Breast epithelium (tissue), 3 donors: ENCODE measurements at regions not wholly inside any gene's neighbourhood (a gene's known extent, or its start where the extent isn't known, plus 50 kb on each side); places are given as distances from the start of the nearest gene placed in this dataset.

ENCODE experiments used
- CTCF ChIP-seq, 3 donors: fragments of 450-650 bp; IDR thresholded peaks; one replicate each; pipeline ENCODE4 v1.5.1; 2016 to 2017; ENCODE audit warnings: antibody characterized with exemption in 3 of 3, mild to moderate bottlenecking in 3 of 3, moderate library complexity in 3 of 3
- POLR2A ChIP-seq: fragments of 450-650 bp; IDR thresholded peaks from one replicate; pipeline ENCODE4 v1.6.1; 2016; ENCODE audit warnings: antibody characterized with exemption, mild to moderate bottlenecking, moderate library complexity

- TF ChIP-seq CTCF (IDR thresholded peaks at IDR 0.05) (no peak), POLR2A (no peak)
Observed at GRCh38 chr16:16788004-16788403, 409.1 kb downstream of the NPIPA7 start.
